SK-N-MC (cell line): ENCODE measurements at regions not wholly inside any gene's neighbourhood (a gene's known extent, or its start where the extent isn't known, plus 50 kb on each side); places are given as distances from the start of the nearest gene placed in this dataset.

Source experiments
- EZH2 ChIP-seq: fragments of 200-600 bp; sonication (generic); IDR thresholded peaks from one replicate; pipeline ENCODE4 v1.6.1; 2017; ENCODE audit warnings: antibody characterized with exemption
- FOXP2 ChIP-seq: optimal IDR thresholded peaks from 2 replicates; pipeline ENCODE3; 2011; ENCODE audit warnings: mild to moderate bottlenecking, moderate library complexity; ENCODE audit not compliant: insufficient read depth; ENCODE audit errors: extremely low read length, control extremely low read depth
- POLR2AphosphoS5 ChIP-seq: IDR thresholded peaks from 2 replicates; pipeline ENCODE4 v1.6.1; 2012; ENCODE audit warnings: mild to moderate bottlenecking, low read depth, low read length, borderline replicate concordance

GRCh38 chr14:97523936-97524335 is 726.8 kb downstream of the VRK1 start:
- no peak for TF ChIP-seq FOXP2
- TF ChIP-seq POLR2AphosphoS5, result no peak
- TF ChIP-seq EZH2, result no peak
